ENCODE measurements at regions not wholly inside any gene's neighbourhood (a gene's known extent, or its start where the extent isn't known, plus 50 kb on each side); places are given as distances from the start of the nearest gene placed in this dataset.

DNA sequence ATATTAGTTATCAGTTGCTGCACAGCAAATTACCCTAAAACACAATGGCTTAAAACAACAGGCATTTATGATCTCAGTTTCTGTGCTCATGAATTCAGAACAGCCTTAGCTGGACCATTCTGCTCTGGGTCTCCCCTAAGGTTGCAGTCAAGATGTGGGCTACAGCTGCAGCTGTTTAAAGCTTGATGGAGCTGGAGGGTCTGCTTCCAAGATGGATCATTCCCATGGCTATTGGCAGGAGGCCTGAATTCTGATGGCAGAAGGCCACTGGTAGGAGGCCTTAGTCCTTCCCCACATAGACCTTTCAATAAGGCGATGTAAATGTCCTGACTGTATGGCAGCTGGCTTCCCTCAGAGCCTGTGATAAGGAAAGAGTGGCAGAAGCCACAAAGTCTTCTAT lies 118.6 kb upstream of the SERPINE2 start:
- TF ChIP-seq, protein P1, sequence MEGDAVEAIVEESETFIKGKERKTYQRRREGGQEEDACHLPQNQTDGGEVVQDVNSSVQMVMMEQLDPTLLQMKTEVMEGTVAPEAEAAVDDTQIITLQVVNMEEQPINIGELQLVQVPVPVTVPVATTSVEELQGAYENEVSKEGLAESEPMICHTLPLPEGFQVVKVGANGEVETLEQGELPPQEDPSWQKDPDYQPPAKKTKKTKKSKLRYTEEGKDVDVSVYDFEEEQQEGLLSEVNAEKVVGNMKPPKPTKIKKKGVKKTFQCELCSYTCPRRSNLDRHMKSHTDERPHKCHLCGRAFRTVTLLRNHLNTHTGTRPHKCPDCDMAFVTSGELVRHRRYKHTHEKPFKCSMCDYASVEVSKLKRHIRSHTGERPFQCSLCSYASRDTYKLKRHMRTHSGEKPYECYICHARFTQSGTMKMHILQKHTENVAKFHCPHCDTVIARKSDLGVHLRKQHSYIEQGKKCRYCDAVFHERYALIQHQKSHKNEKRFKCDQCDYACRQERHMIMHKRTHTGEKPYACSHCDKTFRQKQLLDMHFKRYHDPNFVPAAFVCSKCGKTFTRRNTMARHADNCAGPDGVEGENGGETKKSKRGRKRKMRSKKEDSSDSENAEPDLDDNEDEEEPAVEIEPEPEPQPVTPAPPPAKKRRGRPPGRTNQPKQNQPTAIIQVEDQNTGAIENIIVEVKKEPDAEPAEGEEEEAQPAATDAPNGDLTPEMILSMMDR (IDR thresholded peaks at IDR 0.05) = no peak

DNA sequence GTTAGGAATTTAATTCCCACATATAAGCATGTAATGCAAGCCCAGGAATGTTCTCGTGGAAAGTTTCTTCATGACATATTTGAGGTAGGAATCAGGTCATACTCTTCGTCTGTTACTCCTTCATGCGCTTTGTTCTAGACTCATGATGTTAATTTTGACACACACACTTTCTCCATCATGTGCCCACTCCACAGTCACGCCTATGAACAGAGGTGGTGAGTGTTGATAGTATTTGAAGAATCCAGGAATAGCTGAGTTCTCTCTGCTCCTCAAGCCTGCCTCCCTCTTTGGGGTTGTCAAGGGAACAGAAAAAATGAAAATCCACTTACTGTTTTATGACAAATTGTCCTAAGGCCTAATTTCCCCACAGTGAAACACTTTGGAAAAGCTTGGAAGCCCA lies 117.3 kb upstream of the SERPINE2 start:
- TF ChIP-seq, protein P1 (IDR thresholded peaks at IDR 0.05) = no peak

DNA sequence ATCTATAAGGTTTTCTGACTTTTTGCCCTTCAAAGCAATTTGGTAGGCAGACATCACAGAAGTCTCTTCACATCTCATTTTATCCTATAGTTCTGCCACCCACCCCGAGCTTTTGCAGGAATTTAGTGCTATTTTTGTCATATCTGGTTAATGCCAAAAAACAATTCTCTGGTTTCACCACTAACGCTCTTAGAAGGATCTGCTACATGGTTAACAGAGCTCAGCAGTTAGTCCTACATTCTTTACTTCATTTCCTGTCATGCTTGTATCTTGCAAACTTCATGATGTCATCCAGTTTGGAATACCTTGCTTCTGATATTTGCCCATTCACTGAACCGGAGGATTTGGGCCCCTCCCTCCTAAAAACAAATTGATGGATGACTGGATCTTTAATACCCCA lies 116.8 kb upstream of the SERPINE2 start:
- TF ChIP-seq, protein P1 (IDR thresholded peaks at IDR 0.05) = no peak

DNA sequence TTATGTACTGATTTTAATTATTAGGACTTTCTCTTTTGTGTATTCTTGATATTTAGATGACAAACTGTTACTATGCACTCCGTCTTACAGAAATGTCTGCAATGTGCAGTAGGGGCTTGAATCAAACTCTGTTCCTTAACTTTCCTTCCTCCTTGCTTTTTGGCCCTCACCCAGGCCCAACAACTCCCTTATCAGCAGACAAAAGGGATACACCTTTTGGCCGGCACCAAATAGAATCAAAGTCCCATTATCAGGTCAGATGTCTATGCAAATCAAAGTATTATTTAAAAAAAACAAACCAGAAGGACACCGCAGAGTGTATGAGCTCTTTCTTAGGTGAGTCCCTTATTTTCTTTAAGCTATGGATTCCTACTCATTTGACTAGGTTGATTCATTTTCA lies 116.3 kb upstream of the SERPINE2 start:
- TF ChIP-seq, protein P1 (IDR thresholded peaks at IDR 0.05) = no peak

DNA sequence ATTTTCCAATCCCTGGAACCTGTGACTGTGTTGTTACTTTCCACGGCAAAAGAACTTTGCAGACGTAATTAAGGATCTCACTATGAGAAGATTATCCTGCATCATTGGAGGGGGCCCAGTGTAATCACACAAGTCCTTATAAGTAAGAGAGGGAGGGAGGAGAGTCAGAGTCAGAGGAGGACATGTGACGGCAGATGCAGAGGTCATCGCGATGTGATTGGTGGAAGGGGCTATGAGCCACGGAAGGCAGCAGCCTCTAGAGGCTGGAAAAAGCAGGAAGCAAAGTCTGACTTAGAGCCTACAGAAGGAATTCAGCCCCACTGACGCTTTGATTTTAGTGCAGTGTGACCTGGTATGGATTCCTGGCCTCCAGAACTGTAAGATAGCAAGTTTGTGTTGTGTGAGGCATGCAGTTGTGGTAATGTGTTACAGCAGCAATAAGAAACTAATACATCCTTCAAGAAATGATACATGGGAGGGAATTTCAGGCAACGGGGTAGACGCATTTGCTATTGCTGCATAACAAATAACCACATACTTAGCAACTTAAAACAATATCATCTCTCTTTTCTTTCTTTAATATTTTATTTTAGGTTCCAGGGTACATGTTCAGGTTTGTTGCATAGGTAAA lies 112.7 kb upstream of the SERPINE2 start:
- TF ChIP-seq, protein P1 (IDR thresholded peaks at IDR 0.05) = no peak

DNA sequence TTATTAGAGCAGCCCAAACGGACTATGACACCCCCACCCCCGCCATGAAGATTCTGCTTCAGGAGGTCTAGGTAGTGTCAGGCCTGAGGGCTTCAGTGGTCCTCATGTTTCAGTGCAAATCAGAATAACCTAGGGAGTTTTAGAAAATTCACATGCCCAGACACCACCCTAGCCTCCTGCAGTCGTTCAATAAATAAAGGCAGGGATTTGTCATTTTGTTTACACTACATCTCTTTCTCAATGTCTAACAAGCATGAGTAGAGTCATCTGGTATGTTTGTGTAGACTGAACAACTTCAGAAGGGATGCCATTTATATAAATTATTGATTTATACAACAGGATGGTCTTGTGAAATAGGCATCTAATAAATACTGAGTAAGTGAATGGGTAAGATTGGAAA lies 112.1 kb upstream of the SERPINE2 start:
- TF ChIP-seq, protein P1 (IDR thresholded peaks at IDR 0.05) = no peak

DNA sequence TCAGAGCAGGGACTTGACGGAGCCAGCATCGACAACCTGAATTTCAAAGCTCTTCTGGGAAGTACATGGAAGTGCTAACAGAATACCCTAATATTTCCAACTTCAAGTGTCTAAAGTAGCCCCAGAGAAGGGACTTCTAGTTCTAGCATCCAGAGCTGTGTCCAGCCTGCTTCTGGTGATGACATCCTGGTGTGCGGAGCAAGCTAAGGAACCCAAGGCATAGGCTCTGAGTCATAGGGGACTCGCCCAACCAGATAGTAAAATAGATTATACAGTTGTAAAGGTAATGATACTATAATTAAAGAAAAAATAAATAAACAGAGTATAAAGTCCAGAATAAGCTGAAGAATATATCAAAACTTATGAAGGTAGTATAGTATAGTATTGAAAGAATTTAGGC lies 108.1 kb upstream of the SERPINE2 start:
- TF ChIP-seq, protein P1 (IDR thresholded peaks at IDR 0.05) = no peak

All from LNCAP (cell line).